GM10266 (cell line): ENCODE measurements at regions not wholly inside any gene's neighbourhood (a gene's known extent, or its start where the extent isn't known, plus 50 kb on each side); places are given as distances from the start of the nearest gene placed in this dataset.

Source experiments
- DNase-seq: peaks from one replicate; pipeline ENCODE4 v3.0.0; 2012; ENCODE audit errors: extremely low spot score
- TF ChIP-seq, protein P1 (sequence below): IDR thresholded peaks from 2 replicates; pipeline ENCODE4 v1.5.1; 2012; ENCODE audit warnings: mild to moderate bottlenecking, low read depth; ENCODE audit not compliant: control insufficient read depth, insufficient read depth; ENCODE audit errors: missing control alignments

DNA sequence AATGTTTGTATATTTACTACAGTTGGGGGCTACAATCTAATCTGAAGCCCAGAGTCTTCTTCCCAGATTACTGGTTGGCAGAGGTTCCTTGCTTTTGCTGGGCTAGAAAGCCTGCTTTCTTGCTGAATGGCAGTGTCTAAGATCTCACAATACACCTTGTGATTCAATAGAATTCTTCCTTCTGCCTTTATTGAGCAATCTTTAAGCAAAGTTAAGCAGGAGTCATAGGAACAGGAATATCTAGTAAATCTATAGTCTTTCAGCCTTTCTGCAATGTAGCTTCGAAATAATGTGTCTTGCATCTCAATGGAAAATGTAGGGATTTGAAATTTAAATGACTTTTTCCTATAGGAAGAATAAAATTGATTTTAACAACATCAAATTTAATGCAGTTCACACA is 346.1 kb downstream of the SLITRK1 start:
- TF ChIP-seq, protein P1, sequence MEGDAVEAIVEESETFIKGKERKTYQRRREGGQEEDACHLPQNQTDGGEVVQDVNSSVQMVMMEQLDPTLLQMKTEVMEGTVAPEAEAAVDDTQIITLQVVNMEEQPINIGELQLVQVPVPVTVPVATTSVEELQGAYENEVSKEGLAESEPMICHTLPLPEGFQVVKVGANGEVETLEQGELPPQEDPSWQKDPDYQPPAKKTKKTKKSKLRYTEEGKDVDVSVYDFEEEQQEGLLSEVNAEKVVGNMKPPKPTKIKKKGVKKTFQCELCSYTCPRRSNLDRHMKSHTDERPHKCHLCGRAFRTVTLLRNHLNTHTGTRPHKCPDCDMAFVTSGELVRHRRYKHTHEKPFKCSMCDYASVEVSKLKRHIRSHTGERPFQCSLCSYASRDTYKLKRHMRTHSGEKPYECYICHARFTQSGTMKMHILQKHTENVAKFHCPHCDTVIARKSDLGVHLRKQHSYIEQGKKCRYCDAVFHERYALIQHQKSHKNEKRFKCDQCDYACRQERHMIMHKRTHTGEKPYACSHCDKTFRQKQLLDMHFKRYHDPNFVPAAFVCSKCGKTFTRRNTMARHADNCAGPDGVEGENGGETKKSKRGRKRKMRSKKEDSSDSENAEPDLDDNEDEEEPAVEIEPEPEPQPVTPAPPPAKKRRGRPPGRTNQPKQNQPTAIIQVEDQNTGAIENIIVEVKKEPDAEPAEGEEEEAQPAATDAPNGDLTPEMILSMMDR = no peak
- DNase-seq = no peak

DNA sequence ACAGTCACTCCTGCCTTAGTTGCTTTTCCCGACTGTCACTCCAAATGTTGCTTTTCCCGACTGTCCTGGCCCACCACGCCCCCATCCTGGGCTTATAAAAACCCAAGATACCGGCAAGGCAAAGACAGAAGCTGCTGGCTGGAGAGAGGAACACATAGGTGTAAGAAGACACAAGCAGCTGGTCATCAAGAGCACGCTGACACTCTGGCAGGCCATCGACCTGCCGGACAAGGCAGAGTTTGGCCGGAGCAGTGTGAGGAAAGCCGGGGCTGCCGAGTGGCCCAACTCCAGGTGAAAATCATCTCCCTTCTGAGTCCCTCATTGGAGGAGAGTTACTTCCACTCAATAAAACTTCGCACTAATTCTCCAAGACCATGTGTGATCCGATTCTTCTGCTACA is 349.5 kb downstream of the SLITRK1 start:
- TF ChIP-seq, protein P1 = no peak
- DNase-seq = no peak

DNA sequence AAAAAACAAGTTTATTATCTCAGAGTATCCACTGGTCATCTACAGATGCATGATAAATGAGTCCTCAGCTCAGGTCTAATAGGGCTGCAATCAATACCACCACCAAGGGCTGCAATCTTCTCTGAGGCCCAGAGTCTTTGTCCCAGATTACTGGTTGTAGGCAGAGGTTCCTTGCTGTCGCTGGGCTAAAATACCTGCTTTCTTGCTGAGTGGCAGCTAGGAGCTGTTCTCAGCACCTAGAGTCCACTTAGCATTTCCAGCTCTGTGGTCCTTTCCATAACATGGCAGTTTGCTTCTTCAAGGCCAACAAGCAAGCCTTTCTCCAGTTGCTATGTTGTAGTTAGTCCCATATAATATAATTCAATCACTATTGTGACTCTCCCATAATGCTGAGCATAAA is 351.3 kb downstream of the SLITRK1 start:
- TF ChIP-seq, protein P1 = no peak
- DNase-seq = no peak

DNA sequence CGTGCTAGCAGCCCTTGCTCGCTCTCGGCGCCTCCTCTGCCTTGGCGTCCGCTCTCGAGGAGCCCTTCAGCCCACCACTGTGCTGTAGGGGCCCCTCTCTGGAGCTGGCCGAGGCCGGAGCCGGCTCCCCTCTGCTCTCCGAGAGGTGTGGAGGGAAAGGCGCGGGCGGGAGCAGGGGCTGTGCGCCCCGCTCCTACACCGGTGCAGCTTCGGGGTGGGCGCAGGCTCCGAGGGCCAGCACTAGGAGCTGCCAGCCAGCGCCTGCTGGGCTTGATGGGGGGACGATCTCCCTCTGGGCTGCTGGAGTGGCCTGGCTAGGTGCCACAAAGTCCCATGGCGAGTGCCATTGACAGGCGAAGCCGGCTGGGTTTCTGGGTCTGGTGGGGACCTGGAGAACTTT is 365.5 kb downstream of the SLITRK1 start:
- DNase-seq = no peak
- TF ChIP-seq, protein P1 = no peak

DNA sequence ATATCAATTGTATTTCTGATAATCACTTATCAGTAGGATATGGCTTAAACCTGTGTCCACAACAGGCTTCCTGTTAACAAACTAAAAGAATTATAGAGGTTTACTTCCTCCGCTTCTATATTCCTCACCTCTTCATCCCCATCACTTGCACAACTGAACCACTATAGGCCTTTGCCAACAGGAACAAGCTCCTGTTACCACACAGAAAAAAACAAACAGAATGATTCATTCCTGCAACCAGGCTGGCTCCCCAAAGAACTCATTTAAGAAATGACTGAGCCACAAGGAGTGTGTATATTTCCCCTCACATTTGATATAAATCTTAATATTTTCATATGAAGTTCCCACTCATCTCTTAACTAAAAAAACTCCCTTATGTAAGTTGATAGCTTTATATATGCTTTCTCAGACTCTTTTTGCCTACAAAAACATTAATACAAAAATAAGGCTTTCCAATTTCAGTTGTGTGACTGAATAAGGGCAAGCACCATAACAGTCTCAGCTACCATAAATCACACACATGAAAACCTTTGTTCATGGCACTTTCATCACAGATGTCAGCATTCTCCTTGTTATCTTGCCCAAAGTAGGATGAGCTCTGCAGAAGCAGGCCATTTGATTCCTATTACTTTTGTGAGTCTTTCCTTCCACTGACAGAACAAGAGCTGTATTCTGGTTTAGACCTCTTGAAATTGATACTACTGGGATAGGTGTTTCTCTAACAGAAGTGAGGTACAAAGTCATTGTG is 366.8 kb downstream of the SLITRK1 start:
- TF ChIP-seq, protein P1 = no peak
- DNase-seq = no peak

DNA sequence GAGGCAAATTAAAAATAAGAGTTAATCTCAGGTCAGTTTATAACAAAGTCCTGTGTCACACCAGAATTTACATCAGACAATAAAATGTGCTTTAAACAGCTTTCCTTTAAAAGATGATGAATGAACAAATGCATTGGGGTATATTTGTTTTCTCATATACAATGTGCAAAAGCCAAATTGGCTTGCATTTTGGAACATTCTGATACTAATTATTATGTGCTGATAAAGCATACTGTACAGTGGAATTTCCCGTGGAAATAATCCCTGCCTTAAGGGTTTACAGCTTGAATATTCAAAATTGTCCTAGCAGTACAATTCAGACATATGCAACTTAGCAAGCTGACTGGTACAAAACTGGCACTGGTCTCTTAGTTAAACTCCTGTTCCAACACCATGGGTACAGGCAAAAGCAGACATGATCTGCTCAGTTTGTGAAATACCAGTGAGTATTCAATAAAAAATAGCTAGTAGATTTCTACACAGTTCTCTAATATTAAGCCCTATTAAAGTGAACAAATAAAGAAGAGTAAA is 373.4 kb downstream of the SLITRK1 start:
- no peak for DNase-seq
- TF ChIP-seq, protein P1 = no peak

DNA sequence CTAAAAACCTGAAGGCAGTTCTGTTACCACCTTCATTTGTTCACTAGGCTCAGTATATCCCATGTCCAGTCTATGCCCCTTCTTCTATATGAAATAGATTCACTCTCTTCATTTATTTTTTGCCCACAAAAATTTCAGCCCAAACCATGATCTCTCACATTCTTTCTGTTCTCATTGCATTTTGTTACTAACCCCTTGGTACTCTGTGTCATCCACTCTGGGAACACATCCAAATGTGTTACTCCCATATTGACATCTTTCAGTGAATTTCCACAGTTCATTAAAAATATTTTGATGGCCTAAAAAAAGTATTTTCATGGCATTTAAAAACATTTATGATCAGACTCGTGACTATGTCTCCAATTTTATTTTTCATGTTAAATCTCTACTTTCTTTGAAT is 378.9 kb downstream of the SLITRK1 start:
- DNase-seq = no peak
- TF ChIP-seq, protein P1 = no peak
